Esophagus mucosa (tissue), 1 donor: ENCODE measurements at regions not wholly inside any gene's neighbourhood (a gene's known extent, or its start where the extent isn't known, plus 50 kb on each side); places are given as distances from the start of the nearest gene placed in this dataset.

ENCODE experiments used
- ATAC-seq: fragments of 200-7000 bp; cut with Tn5 transposase; one replicate; pipeline ENCODE4 v1.9.1; 2020
- donor health status: DM: yes; HTN: yes; CAD: no.

- ATAC-seq, result no peak
Measured at GRCh38 chr9:117480729-117481128, 65.9 kb upstream of the ASTN2 start.

GRCh38 chr9:117480253-117480652 lies 65.4 kb upstream of the ASTN2 start:
- ATAC-seq, result no peak

- no peak for ATAC-seq
Measured at GRCh38 chr9:117473293-117473692, 58.4 kb upstream of the ASTN2 start.

- no peak for ATAC-seq
Measured at GRCh38 chr9:117470902-117471301, 56.0 kb upstream of the ASTN2 start.

- ATAC-seq, result no peak
Measured at GRCh38 chr9:117470455-117470854, 55.6 kb upstream of the ASTN2 start.

GRCh38 chr9:117466111-117466510 lies 51.3 kb upstream of the ASTN2 start:
- no peak for ATAC-seq

- no peak for ATAC-seq
Measured at GRCh38 chr9:117465706-117466105, 50.8 kb upstream of the ASTN2 start.

- ATAC-seq, result no peak
Measured at GRCh38 chr9:117464941-117465616, 50.2 kb upstream of the ASTN2 start.
